Suprapubic skin (tissue), 4 donors: ENCODE measurements at regions not wholly inside any gene's neighbourhood (a gene's known extent, or its start where the extent isn't known, plus 50 kb on each side); places are given as distances from the start of the nearest gene placed in this dataset.
A peak's percentile ranks its signal among the peaks of the same experiment; 100 is the strongest.

Experiments
- DNase-seq, 2 donors: peaks; one replicate each; pipeline ENCODE4 v3.0.0-alpha.2; 2019; ENCODE audit warnings: low spot score in 2 of 2
- H3K27ac ChIP-seq: fragments of 200-600 bp; sonication (generic); one replicate; pipeline ENCODE4 v1.5.1; 2019
- H3K27me3 ChIP-seq: fragments of 200-600 bp; sonication (generic); one replicate; pipeline ENCODE4 v1.5.1; 2019
- H3K36me3 ChIP-seq: fragments of 200-600 bp; sonication (generic); one replicate; pipeline ENCODE4 v1.5.1; 2019
- H3K4me1 ChIP-seq: fragments of 200-600 bp; sonication (generic); one replicate; pipeline ENCODE4 v1.5.1; 2019
- H3K4me3 ChIP-seq: fragments of 200-600 bp; sonication (generic); one replicate; pipeline ENCODE4 v1.5.1; 2019; ENCODE audit warnings: mild to moderate bottlenecking
- H3K9me3 ChIP-seq: fragments of 200-600 bp; sonication (generic); one replicate; pipeline ENCODE4 v1.5.1; 2019
- EP300 ChIP-seq: sonication (generic); formaldehyde crosslinking; IDR thresholded peaks from one replicate; pipeline ENCODE4 v1.6.1; 2017; ENCODE audit warnings: antibody characterized with exemption
- POLR2A ChIP-seq, 2 donors: fragments of 450-650 bp; IDR thresholded peaks; one replicate each; pipeline ENCODE4 v1.6.1; 2017; ENCODE audit warnings: antibody characterized with exemption in 2 of 2, mild to moderate bottlenecking in 2 of 2, moderate library complexity in 2 of 2
- POLR2AphosphoS5 ChIP-seq, 3 donors: sonication (generic); formaldehyde crosslinking; IDR thresholded peaks; one replicate each; pipeline ENCODE4 v1.6.1; 2017; ENCODE audit warnings: antibody characterized with exemption in 3 of 3
- WGBS: methylation state at CpG from one replicate; pipeline ENCODE4 v1.1.5; 2018; 5-methylcytosine and 5-hydroxymethylcytosine counted together
- TF ChIP-seq, protein P1 (sequence below), 2 donors: fragments of 200-600 bp in 1 of 2; fragments of 450-650 bp in 1 of 2; sonication (generic) in 1 of 2; IDR thresholded peaks; one replicate each; pipeline ENCODE4 v1.5.1; 2016 to 2019; ENCODE audit warnings: antibody characterized with exemption in 2 of 2, mild to moderate bottlenecking in 1 of 2, moderate library complexity in 1 of 2

DNA sequence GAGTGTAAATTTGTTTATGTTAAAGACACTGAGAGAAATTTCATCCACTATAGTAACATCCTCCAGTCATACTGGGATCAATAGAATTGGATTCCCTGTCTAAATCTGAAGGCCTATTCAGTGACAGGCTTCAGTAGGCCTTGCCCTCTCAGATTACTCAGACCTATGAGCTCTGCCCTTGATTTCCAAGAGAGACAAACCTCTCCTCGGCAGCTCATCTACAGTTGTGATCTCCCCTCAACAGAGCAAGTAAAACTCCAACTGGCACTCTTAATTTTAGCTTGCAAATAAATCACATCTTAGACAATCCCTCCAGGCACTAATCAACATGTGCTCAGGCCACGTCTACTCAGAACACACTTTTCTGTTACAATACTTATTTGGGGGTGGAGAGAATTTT lies 1191.4 kb upstream of the PHF14 start:
- Histone ChIP-seq H3K9me3 (peaks cover 3% of the 10 kb centered on the region), H3K36me3 (no peaks in the 10 kb centered on the region), H3K4me1 (no peaks in the 10 kb centered on the region), H3K4me3 (no peak overlapping the region), H3K27me3 (no peaks in the 10 kb centered on the region), H3K27ac (no peak overlapping the region)
- no peak for DNase-seq
- WGBS = 38% methylated on average over 2 of the region's 2 CpGs
- TF ChIP-seq EP300 (no peak), POLR2A (IDR thresholded peaks at IDR 0.05) (no peak), POLR2AphosphoS5 (IDR thresholded peaks at IDR 0.05) (no peak)
- TF ChIP-seq, protein P1, sequence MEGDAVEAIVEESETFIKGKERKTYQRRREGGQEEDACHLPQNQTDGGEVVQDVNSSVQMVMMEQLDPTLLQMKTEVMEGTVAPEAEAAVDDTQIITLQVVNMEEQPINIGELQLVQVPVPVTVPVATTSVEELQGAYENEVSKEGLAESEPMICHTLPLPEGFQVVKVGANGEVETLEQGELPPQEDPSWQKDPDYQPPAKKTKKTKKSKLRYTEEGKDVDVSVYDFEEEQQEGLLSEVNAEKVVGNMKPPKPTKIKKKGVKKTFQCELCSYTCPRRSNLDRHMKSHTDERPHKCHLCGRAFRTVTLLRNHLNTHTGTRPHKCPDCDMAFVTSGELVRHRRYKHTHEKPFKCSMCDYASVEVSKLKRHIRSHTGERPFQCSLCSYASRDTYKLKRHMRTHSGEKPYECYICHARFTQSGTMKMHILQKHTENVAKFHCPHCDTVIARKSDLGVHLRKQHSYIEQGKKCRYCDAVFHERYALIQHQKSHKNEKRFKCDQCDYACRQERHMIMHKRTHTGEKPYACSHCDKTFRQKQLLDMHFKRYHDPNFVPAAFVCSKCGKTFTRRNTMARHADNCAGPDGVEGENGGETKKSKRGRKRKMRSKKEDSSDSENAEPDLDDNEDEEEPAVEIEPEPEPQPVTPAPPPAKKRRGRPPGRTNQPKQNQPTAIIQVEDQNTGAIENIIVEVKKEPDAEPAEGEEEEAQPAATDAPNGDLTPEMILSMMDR (IDR thresholded peaks at IDR 0.05) = no peak

DNA sequence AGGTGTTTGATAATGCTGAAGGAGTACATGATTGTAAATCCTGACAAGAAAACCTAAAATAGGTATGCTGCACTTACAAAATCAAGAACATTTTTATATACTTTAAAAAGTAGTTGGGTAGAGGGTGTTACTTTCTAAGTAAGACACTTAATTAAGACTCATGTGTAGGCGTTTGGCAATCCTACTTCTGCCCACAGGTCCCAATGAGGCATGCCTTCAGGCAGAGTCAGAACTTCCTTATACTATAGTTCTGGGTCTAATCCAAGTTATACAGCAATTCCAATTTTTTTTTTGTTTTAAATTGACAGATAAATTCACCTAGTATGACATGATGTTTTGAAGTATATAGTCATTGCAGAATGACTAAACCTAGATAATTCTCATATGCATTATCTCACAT lies 1188.5 kb upstream of the PHF14 start:
- Histone ChIP-seq H3K27me3 (no peaks in the 10 kb centered on the region), H3K4me3 (no peak overlapping the region), H3K27ac (no peak overlapping the region), H3K4me1 (no peaks in the 10 kb centered on the region), H3K9me3 (no peaks in the 10 kb centered on the region), H3K36me3 (no peaks in the 10 kb centered on the region)
- WGBS = 21% methylated on average over 1 of the region's 1 CpG
- no peak for DNase-seq
- TF ChIP-seq EP300 (no peak), POLR2AphosphoS5 (IDR thresholded peaks at IDR 0.05) (no peak), POLR2A (IDR thresholded peaks at IDR 0.05) (no peak)
- TF ChIP-seq, protein P1 (IDR thresholded peaks at IDR 0.05) = no peak

DNA sequence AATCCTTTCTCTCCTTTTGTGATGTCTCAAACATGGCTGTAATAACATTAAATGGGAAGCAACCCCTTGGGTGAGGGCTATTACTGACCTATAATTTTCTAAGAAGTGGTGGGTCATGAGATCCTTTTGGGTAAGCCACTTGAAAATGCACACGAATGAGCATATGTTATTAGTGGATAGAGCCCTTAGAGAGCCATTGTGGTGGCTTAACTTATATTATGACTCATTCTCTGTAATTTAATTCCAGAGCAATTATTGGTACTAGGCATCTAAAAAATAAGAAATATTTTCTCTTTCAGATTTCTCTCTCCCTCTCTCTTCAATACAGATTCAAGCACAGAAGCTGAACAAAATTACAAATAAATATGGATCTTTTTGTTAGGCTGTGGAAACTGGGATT lies 1177.4 kb upstream of the PHF14 start:
- Histone ChIP-seq H3K36me3 (no peaks in the 10 kb centered on the region), H3K9me3 (peaks cover 3% of the 10 kb centered on the region), H3K27me3 (no peaks in the 10 kb centered on the region), H3K27ac (no peak overlapping the region), H3K4me3 (no peak overlapping the region), H3K4me1 (no peaks in the 10 kb centered on the region)
- no peak for TF ChIP-seq POLR2A (IDR thresholded peaks at IDR 0.05)
- TF ChIP-seq, protein P1 (IDR thresholded peaks at IDR 0.05) = no peak
- TF ChIP-seq EP300 = no peak
- TF ChIP-seq POLR2AphosphoS5 (IDR thresholded peaks at IDR 0.05) = no peak
- no peak for DNase-seq
- 69% methylated on average over 1 of the region's 1 CpG for WGBS

DNA sequence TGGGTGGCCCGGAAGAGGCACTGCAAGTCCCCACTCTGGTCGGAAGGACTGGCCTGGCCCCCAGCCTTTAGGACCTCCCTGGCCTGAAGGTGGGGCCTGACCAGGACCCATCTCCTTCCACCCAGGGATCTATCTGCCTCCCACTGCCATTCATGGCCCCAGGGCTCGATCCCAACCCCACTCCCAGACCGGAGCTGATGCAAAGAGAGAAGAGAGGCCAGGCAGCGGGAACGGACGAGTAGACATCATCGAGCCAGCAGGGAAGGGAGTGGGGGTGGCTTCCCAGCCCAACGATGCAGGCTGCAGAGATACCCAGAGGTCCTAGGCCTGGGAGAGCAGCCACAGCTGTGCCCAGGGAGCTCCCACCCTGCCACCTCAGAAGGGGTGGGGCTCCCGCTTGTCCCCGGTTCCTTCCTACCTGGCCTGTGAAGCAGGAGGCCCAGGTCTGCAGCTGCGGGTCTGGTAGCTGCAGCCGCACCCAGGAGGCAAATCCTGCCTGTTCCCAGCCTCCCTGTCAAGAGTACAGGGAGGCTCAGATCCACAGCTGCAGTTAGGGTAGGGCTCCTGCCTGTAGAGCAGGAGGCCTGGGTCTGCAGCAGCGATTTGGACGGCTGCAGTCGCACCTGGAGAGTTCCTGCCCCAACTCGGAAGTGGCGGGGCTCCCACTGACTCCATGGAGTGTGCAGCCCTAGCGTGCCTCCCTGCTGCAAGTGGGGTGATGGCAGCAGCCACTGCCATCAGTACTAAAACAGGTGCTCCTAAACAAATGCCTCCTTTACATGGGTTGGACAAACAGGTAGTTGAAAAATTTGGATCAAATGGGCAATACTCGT lies 1151.0 kb upstream of the PHF14 start:
- no peaks in the 10 kb centered on the region for H3K36me3 ChIP-seq
- H3K27me3 ChIP-seq = no peaks in the 10 kb centered on the region
- TF ChIP-seq, protein P1 (IDR thresholded peaks at IDR 0.05) = no peak
- TF ChIP-seq POLR2AphosphoS5 (IDR thresholded peaks at IDR 0.05) (no peak), POLR2A (IDR thresholded peaks at IDR 0.05) (no peak), EP300 (no peak)
- H3K9me3 ChIP-seq = peaks cover 2% of the 10 kb centered on the region
- 88% methylated on average over 14 of the region's 20 CpGs for WGBS
- DNase-seq = peak in 1 of 2 donors; percentile 44
- H3K4me3 ChIP-seq = no peak overlapping the region
- H3K27ac ChIP-seq = no peak overlapping the region
- no peaks in the 10 kb centered on the region for H3K4me1 ChIP-seq

DNA sequence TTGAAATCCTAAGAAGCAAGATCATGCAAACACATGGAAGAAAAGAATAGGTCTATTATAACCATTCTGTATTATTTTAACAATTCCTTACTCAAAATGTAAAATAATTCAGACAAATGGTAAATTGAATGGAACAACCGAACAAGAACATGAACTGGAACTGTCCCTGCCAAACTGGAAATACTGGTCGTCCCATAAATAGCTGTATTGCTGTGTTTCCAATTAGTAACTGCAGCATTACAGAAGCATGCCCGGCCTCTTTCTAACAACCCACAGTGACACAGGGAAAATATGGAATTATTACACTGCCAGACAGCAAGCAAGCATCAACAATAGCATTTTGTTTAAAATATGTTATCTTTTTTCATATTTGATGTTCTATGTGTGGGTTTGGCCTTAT lies 1138.5 kb upstream of the PHF14 start:
- Histone ChIP-seq H3K9me3 (no peaks in the 10 kb centered on the region), H3K4me1 (no peaks in the 10 kb centered on the region), H3K36me3 (no peaks in the 10 kb centered on the region), H3K27me3 (no peaks in the 10 kb centered on the region), H3K4me3 (no peak overlapping the region), H3K27ac (no peak overlapping the region)
- DNase-seq = no peak
- no peak for TF ChIP-seq POLR2AphosphoS5 (IDR thresholded peaks at IDR 0.05)
- TF ChIP-seq EP300 = no peak
- no peak for TF ChIP-seq POLR2A (IDR thresholded peaks at IDR 0.05)
- TF ChIP-seq, protein P1 (IDR thresholded peaks at IDR 0.05) = no peak
- 36% methylated on average over 3 of the region's 3 CpGs for WGBS
